ENCODE measurements at regions not wholly inside any gene's neighbourhood (a gene's known extent, or its start where the extent isn't known, plus 50 kb on each side); places are given as distances from the start of the nearest gene placed in this dataset.
"Not testable (repeated sequence)": the region's sequence is repeated elsewhere in the genome, so short reads cannot be mapped to it uniquely, and the experiment has no call there.

DNA sequence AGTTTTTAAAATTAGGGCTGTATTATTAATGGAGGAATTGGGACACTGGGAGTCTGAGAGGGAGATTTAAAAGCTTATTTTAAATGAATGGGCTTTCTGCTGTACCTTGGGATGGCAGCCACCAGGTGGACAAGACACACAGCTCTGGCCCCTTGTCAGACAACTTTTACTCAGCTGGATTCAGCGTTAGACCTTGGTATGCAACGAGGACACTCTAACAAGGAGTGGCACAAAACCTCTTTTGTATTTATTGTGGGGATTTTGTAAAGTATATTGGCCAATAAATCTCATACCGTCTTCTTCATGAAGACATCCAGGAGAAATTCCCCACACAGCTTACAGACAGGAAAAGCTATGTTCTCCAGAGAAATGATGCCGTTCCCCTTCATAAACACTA, 105.7 kb downstream of the LCA5 start:
- DNase-seq (ENCODE audit: low read depth, low spot score): no peak

DNA sequence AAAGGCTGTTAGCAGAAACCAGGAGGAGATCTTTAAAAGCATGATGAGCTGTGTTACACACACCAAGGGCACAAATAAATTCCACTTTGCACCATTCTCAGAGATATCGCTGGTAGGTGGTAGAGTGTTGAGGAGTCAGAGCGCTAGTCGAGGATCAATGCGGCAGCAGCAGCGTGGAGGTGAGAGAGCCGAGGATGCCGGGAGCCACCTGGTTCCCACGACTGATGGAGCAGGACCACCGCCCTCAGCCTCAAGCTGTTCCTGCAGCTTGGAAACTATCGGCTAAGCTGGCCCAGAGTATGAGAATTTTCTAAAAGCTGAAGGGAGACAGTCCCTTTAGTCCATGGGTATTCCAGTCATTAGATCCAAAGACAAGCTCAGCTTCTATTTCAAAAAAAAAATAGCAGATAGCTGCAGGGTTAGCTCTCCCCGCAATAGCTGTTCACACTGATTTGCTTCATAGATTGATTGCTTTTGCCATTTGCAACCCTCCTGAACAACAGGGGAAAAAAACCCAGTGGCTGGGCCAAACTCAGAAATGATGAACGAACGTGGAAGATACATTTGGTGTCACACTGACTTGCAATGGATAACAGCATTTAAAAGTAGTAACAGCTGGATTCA, 106.2 kb downstream of the LCA5 start:
- no peak for DNase-seq (ENCODE audit: low read depth, low spot score)

DNA sequence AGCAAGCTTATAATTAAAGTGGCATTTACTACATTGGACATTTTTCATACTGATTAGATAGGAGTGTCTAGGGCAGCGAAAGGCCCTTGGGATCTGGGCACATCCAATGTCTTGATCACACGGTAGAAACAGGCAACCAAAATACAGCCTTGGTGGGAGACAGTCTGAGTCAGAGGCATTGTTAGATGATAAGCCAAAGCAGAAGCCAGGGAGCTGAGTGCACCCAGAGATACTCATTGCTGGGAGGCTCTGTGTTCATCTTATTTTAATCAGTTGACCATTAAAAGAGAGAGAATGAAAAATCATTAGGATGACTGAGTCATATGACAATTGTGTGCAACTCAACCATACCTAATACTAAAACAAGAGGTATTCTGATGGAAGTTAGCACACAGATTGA, 109.5 kb downstream of the LCA5 start:
- DNase-seq (ENCODE audit: low read depth, low spot score): no peak

DNA sequence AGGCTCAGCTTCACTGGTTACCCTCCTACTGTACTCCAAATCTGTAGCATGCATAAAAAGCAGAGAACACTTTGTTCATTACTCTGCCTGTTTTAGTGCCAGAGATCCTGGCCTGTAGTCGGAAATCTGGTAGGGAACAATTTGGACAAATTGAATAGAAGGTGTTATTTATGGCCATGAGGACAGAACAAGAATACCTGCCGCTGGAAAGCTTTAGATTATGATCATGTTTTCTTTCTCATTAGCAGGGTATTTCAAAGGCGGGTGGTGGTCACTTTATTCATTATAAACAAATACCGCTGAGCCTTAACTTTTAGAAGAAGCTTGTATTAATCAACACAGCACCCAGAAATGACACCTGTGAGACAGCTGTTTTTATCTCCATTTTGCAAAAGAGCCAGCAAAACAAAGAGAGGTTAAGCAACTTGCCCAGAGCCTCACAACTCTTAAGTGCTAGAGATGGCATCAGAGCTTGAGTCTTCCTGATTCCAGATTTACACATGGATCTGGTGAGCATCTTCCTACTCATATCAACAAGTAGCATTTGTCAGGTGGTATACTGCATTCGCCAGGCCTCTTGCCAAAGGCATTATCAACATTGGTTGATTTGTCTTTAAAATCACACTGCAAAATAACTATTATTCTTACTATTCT, 110.5 kb downstream of the LCA5 start:
- DNase-seq (ENCODE audit: low read depth, low spot score): no peak

DNA sequence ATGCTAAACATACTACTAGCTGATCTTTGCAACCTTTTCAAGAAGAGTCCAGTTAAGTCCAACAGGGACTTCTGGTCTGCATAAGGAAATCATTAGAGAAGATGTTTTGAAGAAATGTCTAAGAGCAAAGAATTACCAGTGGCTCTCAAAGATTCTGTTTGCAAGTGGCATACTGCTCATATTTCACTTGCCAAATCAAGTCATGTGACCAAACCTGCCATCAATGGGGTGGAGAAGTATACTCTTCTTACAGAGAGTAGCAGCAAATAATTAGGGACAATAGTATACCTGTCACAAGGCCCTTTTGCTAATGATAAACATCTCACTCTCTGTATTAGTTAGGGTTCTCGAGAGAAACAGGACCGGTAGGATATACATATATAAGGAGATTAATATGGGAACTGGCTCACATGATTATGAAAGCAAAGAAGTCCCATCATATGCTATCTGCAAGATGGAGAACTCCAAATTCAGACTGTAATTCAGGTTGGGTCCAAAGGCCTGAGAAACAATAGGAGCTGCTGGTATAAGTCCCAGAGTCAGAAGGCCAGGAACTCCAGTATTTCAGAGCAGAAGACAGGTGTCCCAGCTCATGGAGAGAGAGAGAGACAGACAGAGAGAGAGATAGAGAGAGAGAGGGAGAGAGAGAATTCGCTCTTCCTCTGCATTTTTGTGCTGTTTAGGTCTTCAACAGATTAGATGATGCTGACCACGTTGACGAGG, 111.5 kb downstream of the LCA5 start:
- no peak for DNase-seq (ENCODE audit: low read depth, low spot score)

DNA sequence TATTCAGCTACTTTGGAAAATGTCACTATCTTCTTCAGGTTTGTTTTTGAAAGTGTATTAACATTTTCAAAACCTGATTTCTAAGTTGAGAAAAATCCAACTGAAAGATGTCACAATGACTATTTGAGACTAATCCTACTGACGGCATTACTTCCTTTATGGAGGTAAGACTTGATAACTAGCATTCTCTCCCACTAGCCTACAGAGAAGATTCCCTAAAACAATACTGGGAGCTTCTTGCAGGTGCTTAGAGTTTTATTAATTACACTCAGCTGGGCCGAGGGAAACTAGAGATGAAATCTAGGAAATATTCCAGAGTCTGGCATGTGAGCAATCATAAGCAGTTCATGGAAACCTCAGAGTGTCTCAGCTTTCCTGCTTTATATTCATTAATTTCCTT, 114.0 kb downstream of the LCA5 start:
- DNase-seq (ENCODE audit: low read depth, low spot score): no peak

GRCh38 chr6:79422666-79423065, 114.6 kb downstream of the LCA5 start:
- no peak for DNase-seq (ENCODE audit: low read depth, low spot score)

- DNase-seq (ENCODE audit: low read depth, low spot score): peak; percentile 94
Measured at GRCh38 chr6:79421707-79422484, 115.3 kb downstream of the LCA5 start.

GRCh38 chr6:79421001-79421411, 116.2 kb downstream of the LCA5 start:
- DNase-seq (ENCODE audit: low read depth, low spot score): no peak

DNA sequence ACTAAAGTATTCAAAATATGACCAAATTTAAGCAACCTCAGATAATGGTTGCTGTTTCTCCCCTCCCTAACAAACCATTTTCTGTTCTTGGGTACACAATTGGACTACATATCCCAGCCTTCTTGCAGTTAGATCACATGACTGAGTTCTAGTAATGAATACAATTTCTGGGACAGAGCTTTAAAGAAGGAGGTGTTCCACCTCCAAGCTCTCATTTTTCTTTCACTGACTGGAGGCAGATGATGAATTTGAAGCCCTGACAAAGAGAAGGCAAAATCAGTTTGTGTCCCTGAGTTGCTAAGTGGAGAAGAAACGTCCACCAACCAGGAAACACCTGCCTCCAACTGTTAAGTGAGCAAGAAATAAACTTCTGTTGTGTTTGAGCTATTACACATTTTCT, 117.2 kb downstream of the LCA5 start:
- peak; percentile 48 for DNase-seq (ENCODE audit: low read depth, low spot score)

DNA sequence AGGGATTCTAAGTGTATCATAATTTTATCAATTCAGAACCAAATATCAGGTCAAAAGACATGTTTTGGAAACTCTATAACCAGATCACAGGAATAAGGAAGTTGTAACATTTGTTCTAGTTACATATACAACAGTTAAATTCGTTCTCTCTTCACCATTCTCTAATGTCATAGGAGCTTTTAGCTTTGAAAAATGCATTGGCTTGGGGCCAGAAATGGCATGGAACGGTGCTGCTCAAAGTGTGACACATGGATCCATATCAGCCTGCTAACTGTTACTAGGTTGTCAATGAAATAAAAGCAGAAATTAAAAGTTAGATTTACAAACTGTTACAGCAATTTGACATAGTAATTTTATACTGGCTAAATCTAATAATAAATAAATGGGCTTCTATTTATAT, 120.3 kb downstream of the LCA5 start:
- DNase-seq (ENCODE audit: low read depth, low spot score): no peak

- DNase-seq (ENCODE audit: low read depth, low spot score): no peak
Measured at GRCh38 chr6:79413562-79414002, 123.6 kb downstream of the LCA5 start.

GRCh38 chr6:79410806-79411205, 126.4 kb downstream of the LCA5 start:
- no peak for DNase-seq (ENCODE audit: low read depth, low spot score)

DNA sequence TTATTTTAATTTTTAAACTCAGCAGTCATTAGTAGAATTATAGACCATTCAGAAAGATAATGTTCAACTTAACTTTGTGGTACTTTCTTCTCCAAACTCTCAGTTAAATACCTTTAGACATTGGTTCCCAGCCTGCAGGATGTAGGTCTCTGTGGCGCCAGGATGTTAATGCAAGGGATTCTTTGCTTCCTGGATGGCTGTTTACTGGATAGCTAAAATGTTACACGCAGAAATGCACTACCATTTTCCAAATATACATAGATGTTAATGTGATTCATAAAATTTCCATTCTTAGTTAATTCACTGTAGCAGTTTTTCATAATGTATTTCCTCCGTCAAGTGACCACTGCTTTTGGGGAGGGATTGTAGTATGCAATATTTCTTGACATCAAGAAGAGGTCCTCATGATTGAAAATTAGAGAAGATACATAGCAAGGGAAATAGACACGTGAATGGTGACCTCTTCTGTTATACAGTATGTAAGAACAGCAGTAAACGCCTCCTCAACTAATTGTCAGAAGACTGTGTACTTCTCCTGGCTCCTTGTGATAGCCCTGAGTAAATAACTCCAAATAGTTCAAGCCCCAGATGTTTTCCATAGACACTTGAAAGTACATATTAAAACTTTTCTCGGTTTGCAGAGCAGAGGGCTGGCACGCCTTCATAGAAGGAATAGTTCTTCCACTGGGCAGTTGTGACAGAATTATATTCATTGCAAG, 128.8 kb downstream of the LCA5 start:
- DNase-seq (ENCODE audit: low read depth, low spot score): no peak

- no peak for DNase-seq (ENCODE audit: low read depth, low spot score)
Measured at GRCh38 chr6:79404677-79405076, 132.6 kb downstream of the LCA5 start.

DNA sequence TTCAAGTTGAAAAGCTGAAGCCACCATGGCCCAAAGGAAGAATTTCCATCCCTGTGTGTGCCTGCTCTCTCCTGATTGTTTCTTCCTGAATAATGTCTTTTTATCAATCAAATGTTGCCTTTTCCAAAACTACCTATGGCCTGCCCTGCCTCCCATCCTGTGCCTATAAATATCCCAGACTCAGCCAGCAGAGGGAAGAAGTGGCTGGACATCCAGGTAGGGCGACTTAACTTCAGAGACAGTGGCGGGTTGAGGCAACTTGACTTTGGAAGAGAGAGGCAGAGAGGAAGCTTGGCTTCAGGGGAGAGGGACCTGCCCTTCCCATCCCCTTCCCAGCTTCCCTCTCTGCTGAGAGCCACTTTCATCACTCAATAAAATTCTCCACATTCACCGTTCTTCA, 133.0 kb downstream of the LCA5 start:
- DNase-seq (ENCODE audit: low read depth, low spot score): no peak

DNA sequence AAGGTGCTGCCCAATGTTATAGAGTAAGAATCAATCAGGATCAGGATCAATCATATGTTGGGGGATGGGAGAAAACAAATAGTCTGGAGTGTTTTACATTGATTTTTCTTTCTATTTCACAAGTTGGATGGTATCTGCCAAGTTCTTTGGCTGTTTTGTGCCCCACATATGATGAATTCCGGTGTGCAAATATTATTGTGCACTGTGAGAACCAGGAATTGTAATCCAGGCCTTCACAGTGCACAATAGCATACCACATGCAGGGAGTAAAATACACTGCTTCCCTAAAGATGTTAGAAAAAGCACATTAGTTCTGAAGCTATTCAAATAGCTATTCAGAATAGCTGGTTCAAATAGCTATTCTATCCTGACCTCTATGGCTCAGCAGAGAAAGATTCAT, 133.7 kb downstream of the LCA5 start:
- no peak for DNase-seq (ENCODE audit: low read depth, low spot score)

GRCh38 chr6:79403086-79403485, 134.1 kb downstream of the LCA5 start:
- no peak for DNase-seq (ENCODE audit: low read depth, low spot score)

- no peak for DNase-seq (ENCODE audit: low read depth, low spot score)
Measured at GRCh38 chr6:79399499-79399898, 137.7 kb downstream of the LCA5 start.

DNA sequence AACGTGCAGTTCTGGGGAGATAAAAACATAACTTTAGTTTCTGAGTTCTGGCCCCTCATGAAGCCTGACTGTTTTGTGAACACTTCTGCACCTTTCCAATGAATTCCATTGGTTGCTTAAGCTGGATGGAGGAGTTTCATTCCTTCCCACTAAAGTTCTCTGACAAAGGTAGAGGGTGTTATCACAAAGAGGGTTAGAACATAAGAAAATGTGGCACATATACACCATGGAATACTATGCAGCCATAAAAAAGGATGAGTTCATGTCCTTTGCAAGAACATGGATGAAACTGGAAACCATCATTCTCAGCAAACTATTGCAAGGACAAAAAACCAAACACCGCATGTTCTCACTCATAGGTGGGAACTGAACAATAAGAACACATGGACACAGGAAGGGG, 138.6 kb downstream of the LCA5 start:
- DNase-seq (ENCODE audit: low read depth, low spot score): not testable (repeated sequence)

GRCh38 chr6:79396625-79397024, 140.6 kb downstream of the LCA5 start:
- no peak for DNase-seq (ENCODE audit: low read depth, low spot score)

All from pulmonary artery endothelial cell (primary cell).